HG03135 (cell line): ENCODE measurements at regions not wholly inside any gene's neighbourhood (a gene's known extent, or its start where the extent isn't known, plus 50 kb on each side); places are given as distances from the start of the nearest gene placed in this dataset.

Experiments used
- ATAC-seq: cut with Tn5 transposase; IDR thresholded peaks from one replicate; pipeline ENCODE4 v1.9.1; 2021; ENCODE audit warnings: mild to moderate bottlenecking, moderate library complexity; ENCODE audit not compliant: unreplicated experiment

- ATAC-seq: no peak
Observed at GRCh38 chr7:142606081-142606480, 143.2 kb upstream of the PRSS1 start.

GRCh38 chr7:142604671-142605070, 144.6 kb upstream of the PRSS1 start:
- ATAC-seq: no peak

GRCh38 chr7:142603870-142604448, 145.3 kb upstream of the PRSS1 start:
- ATAC-seq: no peak

GRCh38 chr7:142602756-142603155, 146.5 kb upstream of the PRSS1 start:
- ATAC-seq: no peak

- ATAC-seq: no peak
Observed at GRCh38 chr7:142602183-142602582, 147.1 kb upstream of the PRSS1 start.

- no peak for ATAC-seq
Observed at GRCh38 chr7:142598297-142598696, 151.0 kb upstream of the PRSS1 start.

DNA sequence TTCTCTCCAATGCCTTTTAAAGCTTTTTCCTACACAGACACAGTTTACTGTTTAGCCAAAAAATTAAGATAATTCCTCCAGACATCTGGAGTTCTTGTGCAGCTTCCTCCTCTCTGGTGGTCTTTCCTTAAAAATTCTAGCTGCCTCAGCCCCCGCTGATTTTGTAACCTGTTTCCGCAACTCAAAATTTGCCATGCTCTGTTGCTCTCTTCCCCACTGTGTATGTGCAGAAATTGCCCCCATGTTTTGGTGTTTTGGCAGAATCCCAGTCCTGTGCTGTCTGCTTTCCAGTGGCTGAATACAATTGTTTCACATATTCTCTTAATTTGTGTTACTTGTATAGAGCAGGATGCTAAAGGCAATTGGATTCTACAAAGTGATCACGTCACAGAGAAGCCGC, 151.7 kb upstream of the PRSS1 start:
- ATAC-seq: no peak

DNA sequence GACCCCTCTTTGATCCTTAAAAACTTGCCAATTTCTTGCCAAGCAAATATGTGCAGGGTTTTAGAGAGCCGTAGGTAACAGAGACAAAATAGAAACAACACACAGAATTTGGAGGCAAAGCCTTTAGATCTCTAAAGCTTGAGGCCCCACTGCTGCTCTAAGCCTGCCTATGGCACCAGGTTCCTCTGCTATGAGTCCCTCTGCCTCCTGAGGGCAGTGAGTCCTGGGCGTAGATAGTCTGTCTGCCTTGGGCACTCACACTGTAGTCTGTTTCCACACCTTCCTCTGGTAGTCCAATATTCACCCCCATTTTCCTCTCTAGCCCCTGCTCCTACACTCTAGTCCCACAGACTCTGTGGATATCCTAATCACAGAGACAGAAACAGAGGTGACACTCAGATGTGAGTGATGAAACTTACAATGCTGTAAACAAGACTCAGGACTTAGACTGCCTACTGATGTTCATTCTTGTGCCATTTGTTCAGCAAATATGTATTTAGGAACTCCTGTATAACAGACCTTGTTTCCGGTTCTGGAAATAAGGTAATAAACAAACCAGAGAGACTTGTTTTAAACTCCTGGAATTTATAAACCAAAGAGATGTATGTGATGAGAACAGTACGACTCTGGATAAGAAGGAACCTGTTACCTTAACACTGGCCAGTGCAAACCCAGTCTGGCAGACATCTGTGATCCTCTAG, 153.3 kb upstream of the PRSS1 start:
- no peak for ATAC-seq

GRCh38 chr7:142594078-142594477, 155.2 kb upstream of the PRSS1 start:
- ATAC-seq: no peak

GRCh38 chr7:142593106-142593505, 156.2 kb upstream of the PRSS1 start:
- ATAC-seq: no peak

DNA sequence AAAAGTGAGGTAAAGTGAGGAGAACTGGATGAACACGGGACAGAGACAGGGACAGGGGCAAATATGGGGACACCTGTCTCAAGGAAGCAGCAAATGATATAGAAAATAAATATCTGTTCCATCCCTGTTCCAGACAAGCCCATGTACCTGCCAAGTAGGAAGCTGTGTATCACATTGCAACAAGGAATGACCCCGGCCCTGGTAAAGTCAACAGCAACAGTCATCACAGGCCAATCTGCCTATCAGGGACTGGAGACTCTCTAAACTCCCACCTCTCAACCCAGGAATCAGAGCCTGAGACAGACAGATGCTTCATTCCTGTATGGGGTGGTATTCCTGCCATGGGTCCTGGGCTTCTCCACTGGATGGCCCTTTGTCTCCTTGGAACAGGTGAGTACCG, 156.6 kb upstream of the PRSS1 start:
- ATAC-seq: no peak

DNA sequence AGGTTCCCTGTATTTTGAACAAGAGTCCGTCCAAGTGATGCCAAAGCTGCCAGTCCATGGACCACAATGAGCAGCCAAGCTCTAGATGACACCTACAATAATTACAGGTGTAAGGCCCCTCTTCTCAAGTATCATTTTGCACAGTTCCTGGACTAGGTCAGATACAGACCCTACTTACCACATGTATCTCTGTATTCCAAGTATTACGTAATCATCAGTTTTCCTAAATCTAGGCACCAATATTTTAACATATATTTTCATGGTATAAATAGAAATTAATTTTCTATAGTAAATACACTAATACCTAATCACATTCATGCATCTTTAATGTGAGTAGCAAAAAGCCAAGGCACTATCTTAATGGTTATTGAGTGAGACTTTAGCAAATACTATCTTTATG, 157.0 kb upstream of the PRSS1 start:
- ATAC-seq: no peak

DNA sequence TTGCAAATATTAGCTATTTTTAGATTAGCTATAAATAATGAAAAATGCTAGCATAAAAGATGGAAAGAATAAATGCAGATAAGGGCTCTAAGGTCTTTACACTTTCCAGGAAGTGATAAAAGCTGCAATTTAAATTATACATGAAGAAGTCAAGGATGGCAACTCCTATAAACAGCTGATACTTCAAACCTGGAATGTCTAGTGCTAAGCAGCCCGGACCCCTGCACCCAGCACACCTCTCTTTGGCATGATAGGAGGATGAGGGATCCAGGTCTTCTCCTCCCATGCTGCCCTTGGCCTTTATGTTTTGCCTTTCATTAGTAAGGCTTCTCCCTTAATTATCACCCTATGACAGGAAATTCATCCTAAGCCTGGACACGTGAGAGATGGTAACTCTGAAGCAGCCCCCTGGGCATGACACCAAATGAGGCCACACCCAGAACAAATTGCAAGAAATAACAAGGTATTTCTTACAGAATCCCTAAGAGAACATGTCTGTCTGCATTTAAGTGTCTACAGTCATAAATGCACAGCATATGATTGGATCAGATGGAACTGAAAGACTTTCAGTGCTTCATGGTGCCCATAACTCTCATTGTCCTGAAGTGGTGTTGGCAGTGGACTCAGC, 158.3 kb upstream of the PRSS1 start:
- no peak for ATAC-seq

- ATAC-seq: no peak
Observed at GRCh38 chr7:142590077-142590476, 159.2 kb upstream of the PRSS1 start.

- ATAC-seq: peak; percentile 84
Observed at GRCh38 chr7:142587578-142588191, 161.6 kb upstream of the PRSS1 start.

DNA sequence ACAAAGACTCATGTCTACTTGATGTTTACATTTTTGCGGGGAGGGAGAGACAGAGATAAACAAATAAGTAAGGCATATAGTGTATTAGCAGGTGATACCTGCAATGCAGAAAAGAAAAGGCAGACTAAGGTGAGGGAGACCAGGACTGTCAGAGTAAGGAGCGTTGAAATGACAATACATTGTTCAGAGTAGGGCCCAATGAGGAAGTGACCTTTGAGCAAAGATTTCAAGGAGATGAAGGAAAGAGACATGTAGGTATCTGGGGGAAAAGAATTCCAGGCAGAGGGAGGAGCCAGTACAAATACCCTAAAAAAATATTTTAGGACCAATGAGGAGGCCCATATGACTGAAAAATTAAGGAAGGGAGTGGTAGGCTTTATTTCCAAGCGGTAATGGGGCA, 162.7 kb upstream of the PRSS1 start:
- ATAC-seq: no peak

GRCh38 chr7:142585425-142585824, 163.8 kb upstream of the PRSS1 start:
- ATAC-seq: no peak

DNA sequence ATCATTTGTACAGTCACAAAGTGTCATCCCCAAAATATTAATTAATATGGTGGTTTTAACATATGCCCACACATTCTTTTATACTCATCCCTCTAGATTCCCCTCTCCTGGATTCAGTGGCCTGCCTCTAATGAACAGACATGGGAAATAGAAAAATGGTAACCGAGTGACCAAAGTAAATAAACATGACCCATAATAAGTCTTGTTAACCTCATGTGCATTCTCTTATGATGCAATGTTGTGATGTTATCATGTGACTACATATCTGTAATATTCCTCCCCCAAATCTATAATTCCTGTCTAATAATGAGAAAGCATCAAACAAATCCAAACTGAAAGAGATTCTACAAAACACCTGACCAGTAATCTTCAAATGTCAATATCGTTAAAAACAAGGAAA, 164.5 kb upstream of the PRSS1 start:
- ATAC-seq: no peak

- peak; percentile 58 for ATAC-seq
Observed at GRCh38 chr7:142583446-142583845, 165.8 kb upstream of the PRSS1 start.

DNA sequence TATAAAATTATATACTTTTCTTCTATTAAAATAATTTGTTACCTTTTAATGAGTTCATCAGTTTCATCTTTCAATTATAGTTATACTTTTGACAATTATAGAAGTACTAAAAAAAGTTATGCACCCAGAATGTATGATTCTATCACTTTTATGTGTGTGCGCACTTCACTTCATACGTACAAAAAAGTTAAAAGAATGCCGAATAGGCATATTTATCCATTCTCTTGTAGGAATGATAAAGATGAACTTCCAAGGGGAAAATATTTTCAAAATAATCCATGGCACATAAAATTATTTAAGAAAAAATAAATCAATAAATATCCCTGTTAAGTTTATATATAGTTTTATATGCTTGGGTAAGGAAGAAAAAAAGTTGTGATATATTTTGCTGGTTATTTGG, 166.9 kb upstream of the PRSS1 start:
- no peak for ATAC-seq

- ATAC-seq: peak; percentile 69
Observed at GRCh38 chr7:142581341-142581740, 167.9 kb upstream of the PRSS1 start.

- ATAC-seq: no peak
Observed at GRCh38 chr7:142579946-142580345, 169.3 kb upstream of the PRSS1 start.
